Stomach (tissue), 8 donors: ENCODE measurements at regions not wholly inside any gene's neighbourhood (a gene's known extent, or its start where the extent isn't known, plus 50 kb on each side); places are given as distances from the start of the nearest gene placed in this dataset.

Experiments used
- DNase-seq, 2 donors: peaks; one replicate each; pipeline versions ENCODE4 v3.0.0 to v3.0.0-alpha.2; 2013 to 2019
- H3K27ac ChIP-seq, 5 donors: fragments of 200-600 bp in 4 of 5; sonication (generic) in 4 of 5; one replicate each; pipeline ENCODE4 v1.5.1; 2013 to 2019; ENCODE audit warnings: mild to moderate bottlenecking in 1 of 5, moderate library complexity in 1 of 5
- H3K27me3 ChIP-seq, 3 donors: fragments of 200-600 bp; sonication (generic); one replicate each; pipeline ENCODE4 v1.5.1; 2017 to 2019; ENCODE audit warnings: mixed run types in 1 of 3
- H3K36me3 ChIP-seq, 4 donors: fragments of 200-600 bp; sonication (generic); 1 replicate in 3 of 4; 2 replicates in 1 of 4; pipeline ENCODE4 v1.5.1; 2016 to 2019
- H3K4me1 ChIP-seq, 4 donors: fragments of 200-600 bp; sonication (generic); one replicate each; pipeline ENCODE4 v1.5.1; 2016 to 2019
- H3K4me3 ChIP-seq, 4 donors: fragments of 200-600 bp; sonication (generic) in 3 of 4; one replicate each; pipeline ENCODE4 v1.5.1; 2016 to 2019; ENCODE audit warnings: mild to moderate bottlenecking in 1 of 4
- H3K9me3 ChIP-seq, 4 donors: fragments of 200-600 bp; sonication (generic); one replicate each; pipeline ENCODE4 v1.5.1; 2016 to 2019
- EP300 ChIP-seq: sonication (generic); formaldehyde crosslinking; IDR thresholded peaks from one replicate; pipeline ENCODE4 v1.6.1; 2017; ENCODE audit warnings: antibody characterized with exemption
- POLR2A ChIP-seq, 4 donors: fragments of 450-650 bp; IDR thresholded peaks; one replicate each; pipeline ENCODE4 v1.6.1; 2016; ENCODE audit warnings: antibody characterized with exemption in 4 of 4, control low read depth in 2 of 4, mild to moderate bottlenecking in 1 of 4, moderate library complexity in 1 of 4
- POLR2AphosphoS5 ChIP-seq, 3 donors: sonication (generic); formaldehyde crosslinking; IDR thresholded peaks; one replicate each; pipeline ENCODE4 v1.6.1; 2016; ENCODE audit warnings: antibody characterized with exemption in 3 of 3
- WGBS, 5 donors: extraction: QIAGEN DNeasy Blood & Tissue Kit in 3 of 5; methylation state at CpG; one replicate each; pipeline versions ENCODE4 v1.1.5 to v1.1.7; 2013 to 2018; 5-methylcytosine and 5-hydroxymethylcytosine counted together
- intact Hi-C: fragments of 100-400 bp; cut with DNase I; formaldehyde crosslinking; loops from one replicate; pipeline ENCODE4 v1.15.1; 2023; ENCODE audit warnings: low total_unique reads
- TF ChIP-seq, protein P1 (sequence below), 7 experiments: fragments of 450-650 bp in 4 of 7; fragments of 200-600 bp in 3 of 7; sonication (generic) in 3 of 7; IDR thresholded peaks; one replicate each; pipeline ENCODE4 v1.5.1; 2016 to 2019; ENCODE audit warnings: antibody characterized with exemption in 7 of 7, control low read depth in 2 of 7, mild to moderate bottlenecking in 1 of 7
- donor health status: healthy with polysubstance abuse.
- donor health status: Bipolar disorder and iron deficiency.
- donor health status: healthy.

GRCh38 chr1:67536957-67537666 is 106.9 kb upstream of the SERBP1 start:
- H3K36me3 ChIP-seq = no peaks in the 10 kb centered on the region
- H3K27ac ChIP-seq = no peak overlapping the region
- WGBS, 5 donors = 75 to 81% (median 80%) methylated on average over 9 of the region's 9 CpGs
- TF ChIP-seq POLR2A (IDR thresholded peaks at IDR 0.05) = no peak
- TF ChIP-seq, protein P1, sequence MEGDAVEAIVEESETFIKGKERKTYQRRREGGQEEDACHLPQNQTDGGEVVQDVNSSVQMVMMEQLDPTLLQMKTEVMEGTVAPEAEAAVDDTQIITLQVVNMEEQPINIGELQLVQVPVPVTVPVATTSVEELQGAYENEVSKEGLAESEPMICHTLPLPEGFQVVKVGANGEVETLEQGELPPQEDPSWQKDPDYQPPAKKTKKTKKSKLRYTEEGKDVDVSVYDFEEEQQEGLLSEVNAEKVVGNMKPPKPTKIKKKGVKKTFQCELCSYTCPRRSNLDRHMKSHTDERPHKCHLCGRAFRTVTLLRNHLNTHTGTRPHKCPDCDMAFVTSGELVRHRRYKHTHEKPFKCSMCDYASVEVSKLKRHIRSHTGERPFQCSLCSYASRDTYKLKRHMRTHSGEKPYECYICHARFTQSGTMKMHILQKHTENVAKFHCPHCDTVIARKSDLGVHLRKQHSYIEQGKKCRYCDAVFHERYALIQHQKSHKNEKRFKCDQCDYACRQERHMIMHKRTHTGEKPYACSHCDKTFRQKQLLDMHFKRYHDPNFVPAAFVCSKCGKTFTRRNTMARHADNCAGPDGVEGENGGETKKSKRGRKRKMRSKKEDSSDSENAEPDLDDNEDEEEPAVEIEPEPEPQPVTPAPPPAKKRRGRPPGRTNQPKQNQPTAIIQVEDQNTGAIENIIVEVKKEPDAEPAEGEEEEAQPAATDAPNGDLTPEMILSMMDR (IDR thresholded peaks at IDR 0.05) = no peak
- TF ChIP-seq EP300 = no peak
- no peak for TF ChIP-seq POLR2AphosphoS5 (IDR thresholded peaks at IDR 0.05)
- no peak overlapping the region for H3K4me3 ChIP-seq
- intact Hi-C loops = loop anchor here (10.0 kb wide), 1 partner anchor 228 kb away; no protein-coding TSS in a partner anchor
- no peaks in the 10 kb centered on the region for H3K27me3 ChIP-seq
- DNase-seq = no peak
- H3K4me1 ChIP-seq = peaks cover 0 to 30% (median 18%) of the 10 kb centered on the region in 4 donors
- H3K9me3 ChIP-seq = no peaks in the 10 kb centered on the region

GRCh38 chr1:67537667-67538018 is 107.4 kb upstream of the SERBP1 start:
- Histone ChIP-seq H3K27me3 (no peaks in the 10 kb centered on the region), H3K4me3 (no peak overlapping the region), H3K36me3 (no peaks in the 10 kb centered on the region), H3K27ac (no peak overlapping the region), H3K4me1 (peaks cover 0 to 27% (median 16%) of the 10 kb centered on the region in 4 donors), H3K9me3 (no peaks in the 10 kb centered on the region)
- DNase-seq = no peak
- TF ChIP-seq EP300 = no peak
- TF ChIP-seq, protein P1 (IDR thresholded peaks at IDR 0.05) = no peak
- 84 to 94% (median 91%) methylated on average over 6 of the region's 6 CpGs for WGBS, 5 donors
- intact Hi-C loops = loop anchor here (10.0 kb wide), 1 partner anchor 227 kb away; no protein-coding TSS in a partner anchor

GRCh38 chr1:67540025-67540732 is 110.0 kb upstream of the SERBP1 start:
- Histone ChIP-seq H3K27me3 (no peaks in the 10 kb centered on the region), H3K4me3 (no peak overlapping the region), H3K4me1 (peaks cover 0 to 12% (median 3%) of the 10 kb centered on the region in 4 donors), H3K27ac (peak overlapping the region in 2 of 5 donors; percentile 5 to 42), H3K9me3 (no peaks in the 10 kb centered on the region), H3K36me3 (no peaks in the 10 kb centered on the region)
- DNase-seq = peak; percentile 52 to 59
- TF ChIP-seq EP300 = no peak
- no peak for TF ChIP-seq POLR2A (IDR thresholded peaks at IDR 0.05)
- TF ChIP-seq, protein P1 (IDR thresholded peaks at IDR 0.05) = no peak
- TF ChIP-seq POLR2AphosphoS5 (IDR thresholded peaks at IDR 0.05) = no peak
- intact Hi-C loops = no loop called here
- WGBS, 5 donors = 34 to 69% (median 47%) methylated on average over 9 of the region's 9 CpGs

GRCh38 chr1:67540733-67541125 is 110.5 kb upstream of the SERBP1 start:
- intact Hi-C loops = no loop called here
- H3K9me3 ChIP-seq = no peaks in the 10 kb centered on the region
- H3K36me3 ChIP-seq = no peaks in the 10 kb centered on the region
- TF ChIP-seq, protein P1 (IDR thresholded peaks at IDR 0.05) = no peak
- TF ChIP-seq POLR2AphosphoS5 (IDR thresholded peaks at IDR 0.05) = no peak
- no peak for TF ChIP-seq POLR2A (IDR thresholded peaks at IDR 0.05)
- TF ChIP-seq EP300 = no peak
- H3K27ac ChIP-seq = peak overlapping the region in 3 of 5 donors; percentile 5 to 42 (median 8)
- DNase-seq = no peak
- H3K4me3 ChIP-seq = no peak overlapping the region
- WGBS, 5 donors = 85 to 97% (median 89%) methylated on average over 1 of the region's 1 CpG
- peaks cover 0 to 6% (median under 1%) of the 10 kb centered on the region in 4 donors for H3K4me1 ChIP-seq
- H3K27me3 ChIP-seq = no peaks in the 10 kb centered on the region
